MG63 (cell line): ENCODE measurements at regions not wholly inside any gene's neighbourhood (a gene's known extent, or its start where the extent isn't known, plus 50 kb on each side); places are given as distances from the start of the nearest gene placed in this dataset.

Source experiments
- DNase-seq: peaks from one replicate; pipeline ENCODE4 v3.0.0-alpha.2; 2020
- H3K27me3 ChIP-seq: fragments of 250-450 bp; sonication (Bioruptor Pico); 2 replicates; pipeline ENCODE4 v1.5.1; 2020; ENCODE audit warnings: mild to moderate bottlenecking, moderate library complexity
- H3K36me3 ChIP-seq: fragments of 250-450 bp; sonication (Bioruptor Pico); 2 replicates; pipeline ENCODE4 v1.5.1; 2020; ENCODE audit warnings: mild to moderate bottlenecking, moderate library complexity
- H3K4me3 ChIP-seq: fragments of 250-450 bp; sonication (Bioruptor Pico); 2 replicates; pipeline ENCODE4 v1.5.1; 2020; ENCODE audit warnings: mild to moderate bottlenecking, moderate library complexity
- H3K9me3 ChIP-seq: fragments of 250-450 bp; sonication (Bioruptor Pico); 2 replicates; pipeline ENCODE4 v1.5.1; 2020; ENCODE audit warnings: mild to moderate bottlenecking, moderate library complexity

DNA sequence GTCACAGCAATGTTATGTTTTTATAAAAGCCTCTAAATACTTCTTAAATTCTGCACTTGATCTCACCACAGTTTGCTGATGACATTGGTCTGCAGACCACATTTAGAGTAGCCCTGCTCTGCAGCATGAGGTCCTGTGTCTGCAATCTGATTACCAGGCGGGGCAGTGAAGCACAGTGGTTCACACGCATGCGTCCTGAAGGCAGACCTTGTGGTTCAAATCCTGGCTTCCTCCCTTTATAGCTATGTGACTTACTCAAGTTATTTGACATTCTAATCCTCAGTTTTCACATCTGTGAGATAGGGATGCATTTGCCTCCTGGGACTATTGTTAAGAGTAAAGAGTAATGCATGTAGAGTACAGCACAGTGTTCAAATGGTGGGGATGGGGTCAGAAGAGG is 50.3 kb downstream of the BMAL2 start:
- peaks cover 18% of the 10 kb centered on the region for H3K36me3 ChIP-seq
- no peak for DNase-seq
- H3K27me3 ChIP-seq: no peaks in the 10 kb centered on the region
- no peak overlapping the region for H3K4me3 ChIP-seq
- H3K9me3 ChIP-seq: no peaks in the 10 kb centered on the region

DNA sequence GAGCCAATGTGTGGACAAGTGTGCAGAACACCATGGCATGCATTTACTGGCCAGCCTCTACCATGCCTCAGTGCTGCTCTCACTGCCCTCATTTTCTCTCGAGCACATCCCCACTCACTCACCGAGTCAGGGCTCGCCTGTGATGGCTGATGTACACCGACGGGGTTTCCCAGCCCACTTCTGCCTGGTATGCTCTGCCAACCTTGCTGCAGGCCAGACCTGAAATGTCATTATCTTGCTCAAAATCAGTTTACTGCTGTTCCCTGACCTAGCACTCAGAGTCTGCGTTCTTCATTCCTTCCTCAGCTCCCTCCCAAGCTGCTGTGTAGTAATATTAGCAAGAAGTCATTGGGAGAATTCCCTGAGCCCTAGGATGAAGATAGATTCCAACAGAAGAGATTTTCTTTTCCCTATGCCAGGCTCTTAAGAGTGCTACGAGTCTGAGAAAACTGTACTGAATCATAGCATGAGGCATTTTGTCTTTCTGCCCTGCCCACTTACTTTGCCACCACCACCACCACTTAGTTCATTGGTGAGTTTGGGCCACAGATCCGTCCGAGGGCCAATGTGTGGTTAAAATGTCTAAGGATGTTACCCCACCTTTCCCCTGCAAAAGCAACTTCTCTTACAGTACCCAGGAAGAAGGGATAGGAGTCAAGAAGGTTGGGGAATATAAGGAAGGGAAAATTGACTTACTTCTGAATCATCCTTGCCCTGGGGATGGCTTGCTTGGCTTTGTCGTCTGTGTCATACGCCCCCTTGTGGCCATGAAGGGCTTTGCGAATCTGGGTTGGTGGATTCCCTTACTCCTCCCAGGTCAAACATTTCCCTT is 51.0 kb downstream of the BMAL2 start:
- DNase-seq: peak; percentile 77
- Histone ChIP-seq H3K4me3 (no peak overlapping the region), H3K9me3 (no peaks in the 10 kb centered on the region), H3K27me3 (no peaks in the 10 kb centered on the region), H3K36me3 (peaks cover 17% of the 10 kb centered on the region)

DNA sequence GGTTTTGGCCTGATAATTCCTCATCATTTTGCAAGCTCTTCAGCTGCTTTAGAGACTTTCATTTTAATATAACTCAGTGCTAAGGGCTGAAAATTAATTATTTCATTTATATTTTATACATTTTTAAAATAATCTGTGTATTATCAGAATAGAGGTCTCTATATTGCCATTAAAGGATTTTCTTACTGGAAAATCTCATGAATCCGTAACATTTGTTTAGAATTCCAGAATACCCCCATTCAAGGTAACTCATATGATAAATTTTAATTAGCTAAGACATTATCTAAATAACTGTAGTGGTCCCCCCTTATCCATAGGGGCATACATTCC is 51.6 kb downstream of the BMAL2 start:
- Histone ChIP-seq H3K4me3 (no peak overlapping the region), H3K9me3 (no peaks in the 10 kb centered on the region), H3K36me3 (peaks cover 16% of the 10 kb centered on the region), H3K27me3 (no peaks in the 10 kb centered on the region)
- no peak for DNase-seq

DNA sequence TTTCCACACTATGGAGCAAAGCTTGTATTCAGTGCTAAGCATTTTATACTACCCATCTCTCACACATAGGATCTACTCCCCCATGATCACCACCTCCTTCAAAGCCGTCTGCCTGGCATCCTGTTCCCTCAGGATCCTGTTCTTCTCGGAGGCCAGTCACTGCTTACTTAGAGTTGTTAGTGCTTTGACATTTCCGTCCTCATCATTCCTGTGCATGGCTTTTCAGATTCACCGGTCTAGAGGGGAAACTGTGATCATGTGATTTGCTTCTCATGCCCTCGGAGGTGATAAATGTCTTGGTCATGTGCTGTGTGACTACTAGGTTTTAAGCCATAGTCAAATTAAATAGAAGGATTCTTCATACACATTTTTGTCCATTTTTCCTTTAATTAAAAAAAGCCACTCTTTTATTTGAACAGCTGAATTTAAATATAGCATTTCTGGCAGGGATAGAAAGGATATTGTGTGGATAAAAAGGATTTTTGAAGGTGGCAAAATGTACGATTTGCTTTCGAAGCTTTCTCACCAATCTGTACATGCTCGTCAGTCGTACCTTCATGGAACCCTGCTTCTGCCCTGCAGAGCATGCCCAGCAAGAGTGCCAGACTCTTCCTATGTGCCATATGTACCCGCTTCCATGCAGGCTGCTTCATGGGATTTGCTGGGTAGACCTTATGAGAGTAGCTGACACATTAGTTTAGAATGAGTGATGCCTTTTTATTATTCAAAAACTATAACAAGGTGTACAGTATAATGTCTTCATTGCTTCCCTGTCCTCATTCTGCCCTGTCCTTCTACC is 53.3 kb downstream of the BMAL2 start:
- H3K4me3 ChIP-seq: no peak overlapping the region
- H3K9me3 ChIP-seq: no peaks in the 10 kb centered on the region
- no peak for DNase-seq
- peaks cover 16% of the 10 kb centered on the region for H3K36me3 ChIP-seq
- H3K27me3 ChIP-seq: no peaks in the 10 kb centered on the region

DNA sequence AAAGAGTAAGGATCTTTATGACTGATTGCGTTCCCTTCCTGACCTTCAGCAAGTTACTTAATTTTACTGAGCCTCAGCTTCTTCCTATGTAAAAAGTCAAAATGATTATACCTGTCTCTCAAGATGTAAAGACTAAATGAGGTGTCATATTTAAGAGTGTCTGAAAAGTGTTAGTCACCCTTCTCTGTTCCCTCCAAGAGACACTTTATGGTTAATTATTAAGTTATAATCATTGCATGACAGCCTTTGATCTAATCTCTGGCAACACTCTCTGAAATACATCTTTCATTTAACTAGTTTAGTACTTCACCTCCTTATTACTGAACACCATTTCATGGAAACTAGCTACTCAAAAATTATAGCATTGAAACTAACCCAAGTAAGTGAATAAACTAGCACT is 54.8 kb downstream of the BMAL2 start:
- Histone ChIP-seq H3K27me3 (no peaks in the 10 kb centered on the region), H3K4me3 (no peak overlapping the region), H3K36me3 (peaks cover 21% of the 10 kb centered on the region), H3K9me3 (no peaks in the 10 kb centered on the region)
- no peak for DNase-seq

DNA sequence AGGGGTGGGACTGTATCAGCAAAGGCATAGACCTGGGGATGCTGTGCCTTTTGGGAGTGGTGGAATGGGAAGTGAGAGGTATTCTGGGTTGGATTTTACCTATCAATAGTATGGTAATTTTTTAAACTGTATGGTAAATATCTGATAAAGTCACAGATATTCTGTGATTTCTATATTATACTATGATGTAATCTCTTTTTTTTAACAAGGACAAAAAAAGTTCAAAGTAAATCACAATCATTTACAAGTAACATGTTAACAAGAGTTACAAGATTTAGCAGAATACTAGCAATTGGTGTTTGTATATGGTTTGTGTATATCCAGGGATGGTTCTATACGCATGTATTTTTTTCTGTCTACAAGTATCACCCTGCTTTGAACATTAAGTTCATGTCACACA is 56.0 kb downstream of the BMAL2 start:
- H3K4me3 ChIP-seq: no peak overlapping the region
- no peak for DNase-seq
- no peaks in the 10 kb centered on the region for H3K9me3 ChIP-seq
- H3K36me3 ChIP-seq: peaks cover 21% of the 10 kb centered on the region
- H3K27me3 ChIP-seq: no peaks in the 10 kb centered on the region

DNA sequence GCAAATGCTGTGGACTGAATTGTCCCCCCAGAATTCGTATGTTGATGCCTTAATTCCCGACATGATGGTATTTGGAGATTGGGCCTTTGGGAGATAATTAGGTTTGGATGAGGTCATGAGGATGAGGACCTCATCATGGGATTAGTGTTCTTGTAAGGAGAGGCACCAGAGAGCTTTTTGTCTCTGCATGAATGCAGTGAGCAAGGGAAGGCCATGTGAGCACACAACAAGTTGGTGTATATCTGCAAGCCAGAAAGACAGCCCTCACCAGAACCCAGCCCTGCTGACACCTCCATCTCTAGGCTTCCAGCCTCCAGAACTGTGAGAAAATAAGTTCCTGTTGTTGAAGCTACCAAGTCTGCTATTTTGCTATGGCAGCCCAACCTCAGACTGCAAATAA is 51.9 kb upstream of the SMCO2 start:
- Histone ChIP-seq H3K36me3 (peaks cover 9% of the 10 kb centered on the region), H3K27me3 (no peaks in the 10 kb centered on the region), H3K9me3 (no peaks in the 10 kb centered on the region), H3K4me3 (no peak overlapping the region)
- no peak for DNase-seq

DNA sequence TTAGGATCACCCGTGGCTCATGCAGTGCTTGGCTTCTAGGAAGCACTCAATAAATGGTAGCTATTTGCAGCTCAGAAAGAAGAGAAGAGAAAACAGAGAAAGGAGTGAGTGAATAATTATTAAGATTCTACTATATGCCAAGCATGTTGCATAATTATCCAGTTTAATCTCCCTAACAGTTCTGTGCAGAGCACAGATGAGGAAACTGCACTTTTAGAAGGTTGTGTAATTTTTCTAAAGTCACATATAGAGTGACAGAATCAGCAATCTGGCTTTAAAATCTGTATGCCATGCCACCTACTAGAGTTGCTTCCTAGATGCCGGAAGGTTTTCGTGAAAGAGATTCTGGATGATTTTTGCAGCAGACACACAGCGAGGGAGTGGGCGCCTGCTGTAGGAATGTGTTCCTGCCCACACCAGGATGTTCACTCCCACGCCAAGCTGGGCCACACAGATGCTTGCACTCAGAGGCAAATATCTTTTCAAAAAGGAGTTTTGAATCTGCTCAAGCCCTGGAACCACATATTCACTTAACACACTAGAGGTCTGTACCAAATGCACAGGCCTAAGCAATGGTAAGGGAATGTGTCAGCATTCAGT is 50.2 kb upstream of the SMCO2 start:
- no peak overlapping the region for H3K4me3 ChIP-seq
- DNase-seq: no peak
- H3K9me3 ChIP-seq: no peaks in the 10 kb centered on the region
- no peaks in the 10 kb centered on the region for H3K27me3 ChIP-seq
- H3K36me3 ChIP-seq: peaks cover 5% of the 10 kb centered on the region
